Calu3 (cell line): ENCODE measurements at regions not wholly inside any gene's neighbourhood (a gene's known extent, or its start where the extent isn't known, plus 50 kb on each side); places are given as distances from the start of the nearest gene placed in this dataset.
A peak's percentile ranks its signal among the peaks of the same experiment; 100 is the strongest.

ENCODE experiments used
- BruUV-seq: library from RNA; stranded (reverse); fragments of 400-500 nt; replicated peaks from 2 replicates; lab custom pipeline; 2021; lab: Mats Ljungman, UMichigan
- CTCF ChIA-PET: fragments of 300-600 bp; sonication (Branson Sonifier 250); formaldehyde crosslinking; loops from one replicate; lab custom pipeline; 2022; ENCODE audit warnings: antibody characterized with exemption; lab: Charles Lee
- DNase-seq: peaks from one replicate; pipeline ENCODE4 v3.0.0; 2022
- H3K27ac Mint-ChIP-seq: one replicate; pipeline ENCODE4 v1.8.0; 2022; ENCODE audit warnings: mixed read lengths; ENCODE audit not compliant: unreplicated experiment
- H3K27me3 Mint-ChIP-seq: one replicate; pipeline ENCODE4 v1.8.0; 2022; ENCODE audit warnings: mixed read lengths; ENCODE audit not compliant: unreplicated experiment
- H3K36me3 Mint-ChIP-seq: one replicate; pipeline ENCODE4 v1.8.0; 2022; ENCODE audit warnings: mild to moderate bottlenecking, moderate library complexity, mixed read lengths; ENCODE audit not compliant: insufficient read depth, unreplicated experiment
- H3K4me1 Mint-ChIP-seq: one replicate; pipeline ENCODE4 v1.8.0; 2022; ENCODE audit warnings: mild to moderate bottlenecking, low read depth, mixed read lengths; ENCODE audit not compliant: unreplicated experiment
- H3K4me3 Mint-ChIP-seq: one replicate; pipeline ENCODE4 v1.8.0; 2022; ENCODE audit warnings: mild to moderate bottlenecking, low read depth, moderate library complexity, mixed read lengths; ENCODE audit not compliant: unreplicated experiment
- H3K9me3 Mint-ChIP-seq: one replicate; pipeline ENCODE4 v1.8.0; 2022; ENCODE audit warnings: low read depth, mixed read lengths; ENCODE audit not compliant: unreplicated experiment
- intact Hi-C: fragments of 100-400 bp; cut with micrococcal nuclease; formaldehyde crosslinking; loops from one replicate; pipeline ENCODE4 v1.10.0; 2022; ENCODE audit not compliant: unreplicated experiment
- TF ChIP-seq, protein P1 (sequence below): fragments of 200-600 bp; IDR thresholded peaks from one replicate; pipeline ENCODE4 v1.8.0; 2022; ENCODE audit warnings: antibody characterized with exemption; ENCODE audit not compliant: unreplicated experiment

DNA sequence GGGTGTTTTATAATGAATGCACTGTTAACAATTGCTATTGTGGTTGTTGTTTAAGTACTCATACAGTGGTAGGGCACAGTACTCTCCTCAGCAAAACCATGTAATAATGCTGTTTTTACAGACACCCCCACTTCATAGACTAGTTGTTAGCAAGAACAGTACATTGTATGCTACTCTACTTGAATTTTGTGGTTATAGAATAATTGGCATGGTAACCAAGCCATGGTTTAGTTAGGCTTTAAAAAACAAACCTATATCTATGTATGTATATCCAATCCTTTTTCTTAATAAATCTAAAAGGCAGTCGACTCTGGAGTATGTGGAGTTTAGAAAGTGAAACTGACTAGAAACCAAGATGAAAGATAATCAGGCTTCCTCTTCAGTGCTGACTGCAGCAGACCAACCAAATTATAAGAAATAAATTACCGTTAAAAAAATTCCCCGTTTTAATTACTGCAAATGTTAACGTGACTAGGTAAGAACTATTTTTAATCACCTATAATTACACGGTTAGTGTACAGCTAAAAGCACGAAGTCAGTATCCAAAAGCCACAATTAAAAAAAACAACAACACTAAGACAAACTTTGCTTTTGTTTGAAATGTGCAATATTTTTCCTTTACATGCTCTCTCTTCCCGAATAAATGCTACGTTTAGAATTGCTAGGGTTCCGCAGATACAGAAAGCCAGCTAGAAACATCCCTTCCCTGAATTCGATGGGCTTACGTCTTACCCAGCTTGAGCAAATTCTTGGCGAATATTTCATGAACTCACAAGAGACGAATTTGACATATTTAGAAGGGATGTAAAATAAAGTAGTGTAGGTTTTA, 113.3 kb upstream of the SERTAD2 start:
- Mint-ChIP-seq H3K36me3 (peaks cover 11% of the 10 kb centered on the region), H3K4me1 (peaks cover 48% of the 10 kb centered on the region), H3K27me3 (no peaks in the 10 kb centered on the region), H3K27ac (peak overlapping the region; percentile 79), H3K9me3 (no peaks in the 10 kb centered on the region), H3K4me3 (peak overlapping the region; percentile 62)
- no peak for DNase-seq
- TF ChIP-seq, protein P1, sequence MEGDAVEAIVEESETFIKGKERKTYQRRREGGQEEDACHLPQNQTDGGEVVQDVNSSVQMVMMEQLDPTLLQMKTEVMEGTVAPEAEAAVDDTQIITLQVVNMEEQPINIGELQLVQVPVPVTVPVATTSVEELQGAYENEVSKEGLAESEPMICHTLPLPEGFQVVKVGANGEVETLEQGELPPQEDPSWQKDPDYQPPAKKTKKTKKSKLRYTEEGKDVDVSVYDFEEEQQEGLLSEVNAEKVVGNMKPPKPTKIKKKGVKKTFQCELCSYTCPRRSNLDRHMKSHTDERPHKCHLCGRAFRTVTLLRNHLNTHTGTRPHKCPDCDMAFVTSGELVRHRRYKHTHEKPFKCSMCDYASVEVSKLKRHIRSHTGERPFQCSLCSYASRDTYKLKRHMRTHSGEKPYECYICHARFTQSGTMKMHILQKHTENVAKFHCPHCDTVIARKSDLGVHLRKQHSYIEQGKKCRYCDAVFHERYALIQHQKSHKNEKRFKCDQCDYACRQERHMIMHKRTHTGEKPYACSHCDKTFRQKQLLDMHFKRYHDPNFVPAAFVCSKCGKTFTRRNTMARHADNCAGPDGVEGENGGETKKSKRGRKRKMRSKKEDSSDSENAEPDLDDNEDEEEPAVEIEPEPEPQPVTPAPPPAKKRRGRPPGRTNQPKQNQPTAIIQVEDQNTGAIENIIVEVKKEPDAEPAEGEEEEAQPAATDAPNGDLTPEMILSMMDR, result no peak
- CTCF ChIA-PET, result interaction anchor here (0.6 to 1.3 kb wide), 7 partner anchors 16 to 121 kb away, joined by 3 to 8 read pairs (median 3); partner anchors contain the start of gene SERTAD2
- intact Hi-C loops, result loop anchor here (1.0 to 5.0 kb wide), 4 partner anchors 15 to 120 kb away; no protein-coding TSS in a partner anchor
- TSS peak; percentile 94 for BruUV-seq

DNA sequence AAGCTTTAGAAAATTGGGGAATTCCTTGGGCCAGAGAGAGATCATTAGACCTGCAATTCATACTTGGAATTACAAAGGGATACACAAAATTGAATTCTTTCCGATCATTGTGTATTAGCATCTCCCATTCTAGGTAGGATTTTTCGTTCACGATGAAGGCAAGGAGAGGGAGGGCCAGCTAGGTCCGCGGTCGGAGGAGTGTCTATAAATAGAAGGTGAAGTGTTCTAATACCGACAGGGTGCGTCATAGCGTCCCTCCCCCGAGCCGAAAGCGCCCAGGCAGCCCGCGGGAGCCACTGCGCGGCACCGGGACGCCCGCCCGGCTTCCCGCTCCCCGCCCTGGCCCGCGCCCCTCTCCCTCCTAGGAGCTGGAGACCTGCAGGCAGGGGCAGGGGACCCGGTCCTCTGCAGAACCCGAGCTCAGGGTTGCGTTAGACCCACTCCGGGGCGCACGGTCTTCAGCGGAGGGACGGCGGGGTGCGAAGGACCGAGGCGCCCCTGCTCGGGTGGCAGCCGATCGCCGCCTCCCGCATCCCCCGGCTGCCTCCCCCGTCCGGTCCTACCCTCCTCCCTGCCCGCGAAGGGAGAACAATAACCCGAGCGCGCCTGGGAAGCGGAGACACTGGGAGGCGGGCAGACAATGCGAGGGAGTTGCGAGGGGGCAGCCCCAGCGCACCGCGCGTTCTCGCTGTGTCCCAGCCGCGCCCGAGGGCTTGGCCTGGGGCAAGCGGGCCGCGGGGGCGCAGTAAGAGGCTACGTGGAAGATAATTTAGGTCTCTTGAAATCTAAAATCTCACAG, 114.2 kb upstream of the SERTAD2 start:
- TF ChIP-seq, protein P1, result no peak
- intact Hi-C loops, result loop anchor here (1.0 to 5.0 kb wide), 4 partner anchors 16 to 121 kb away; no protein-coding TSS in a partner anchor
- Mint-ChIP-seq H3K27ac (peak overlapping the region; percentile 79), H3K9me3 (no peaks in the 10 kb centered on the region), H3K36me3 (peaks cover 11% of the 10 kb centered on the region), H3K4me1 (peaks cover 41% of the 10 kb centered on the region), H3K4me3 (peak overlapping the region; percentile 62), H3K27me3 (no peaks in the 10 kb centered on the region)
- CTCF ChIA-PET, result interaction anchor here (0.6 to 1.3 kb wide), 7 partner anchors 17 to 121 kb away, joined by 3 to 8 read pairs (median 3); partner anchors contain the start of gene SERTAD2
- BruUV-seq, result TSS peak; percentile 84
- DNase-seq, result peak; percentile 86

DNA sequence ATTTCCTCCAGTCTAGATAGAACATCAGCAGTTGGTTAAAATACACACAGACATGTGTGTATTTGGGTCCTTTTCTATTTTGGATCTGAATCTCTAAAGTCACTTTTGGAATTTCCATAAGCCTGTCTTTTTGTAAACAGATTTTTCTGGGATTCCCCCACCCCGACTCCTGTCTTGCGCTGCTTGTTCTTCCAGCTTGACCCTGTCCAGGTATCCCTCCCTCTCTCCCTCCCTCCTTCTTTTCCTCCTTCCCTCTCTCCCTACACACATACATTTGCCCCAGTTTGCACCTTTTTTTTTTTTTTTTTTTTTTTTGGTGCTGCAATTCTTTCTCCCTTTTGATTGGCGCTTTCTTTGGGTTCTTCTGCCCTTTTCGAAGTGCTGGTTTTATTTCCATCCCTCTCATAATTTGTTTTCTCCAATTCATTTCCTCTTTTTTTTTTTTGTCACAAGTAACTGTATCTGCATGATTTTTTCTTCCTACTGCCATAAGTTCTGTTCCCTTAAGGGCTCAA, 114.8 kb upstream of the SERTAD2 start:
- DNase-seq, result no peak
- H3K27ac Mint-ChIP-seq, result peak overlapping the region; percentile 79
- peak overlapping the region; percentile 62 for H3K4me3 Mint-ChIP-seq

More for the DNA sequence above, 114.8 kb upstream of the SERTAD2 start:
- Mint-ChIP-seq H3K4me1 (peaks cover 39% of the 10 kb centered on the region), H3K36me3 (peaks cover 11% of the 10 kb centered on the region), H3K9me3 (no peaks in the 10 kb centered on the region), H3K27me3 (no peaks in the 10 kb centered on the region)
- no TSS peak for BruUV-seq
- CTCF ChIA-PET, result interaction anchor here (0.6 to 1.2 kb wide), 2 partner anchors 17 to 154 kb away, joined by 3 to 7 read pairs; no protein-coding TSS in a partner anchor
- intact Hi-C loops, result loop anchor here (1.0 to 5.0 kb wide), 3 partner anchors 64 to 121 kb away; no protein-coding TSS in a partner anchor
- TF ChIP-seq, protein P1, result no peak
